Stomach smooth muscle (tissue), 2 donors: ENCODE measurements at regions not wholly inside any gene's neighbourhood (a gene's known extent, or its start where the extent isn't known, plus 50 kb on each side); places are given as distances from the start of the nearest gene placed in this dataset.

Experiments
- H3K27ac ChIP-seq: one replicate; pipeline ENCODE4 v1.7.0; 2013; ENCODE audit warnings: mild to moderate bottlenecking, low read length, inconsistent platforms
- H3K27me3 ChIP-seq, 2 donors: one replicate each; pipeline ENCODE4 v1.7.0; 2013; ENCODE audit warnings: low read length in 2 of 2; ENCODE audit not compliant: insufficient read depth in 2 of 2, control insufficient read depth in 1 of 2
- H3K36me3 ChIP-seq, 2 donors: one replicate each; pipeline ENCODE4 v1.7.0; 2013; ENCODE audit warnings: low read length in 2 of 2; ENCODE audit not compliant: control insufficient read depth in 2 of 2, insufficient read depth in 2 of 2
- H3K4me1 ChIP-seq: one replicate; pipeline ENCODE4 v1.7.0; 2013; ENCODE audit warnings: low read length; ENCODE audit not compliant: control insufficient read depth, insufficient read depth
- H3K4me3 ChIP-seq, 2 donors: one replicate each; pipeline ENCODE4 v1.7.0; 2013; ENCODE audit warnings: low read length in 2 of 2
- H3K9ac ChIP-seq, 2 donors: one replicate each; pipeline ENCODE4 v1.7.0; 2013; ENCODE audit warnings: low read length in 2 of 2, mild to moderate bottlenecking in 1 of 2
- H3K9me3 ChIP-seq, 2 donors: one replicate each; pipeline ENCODE4 v1.7.0; 2013; ENCODE audit warnings: low read length in 2 of 2; ENCODE audit not compliant: control insufficient read depth in 2 of 2
- donor health status: healthy.
- donor health status: Pancreatic carcinoma.

DNA sequence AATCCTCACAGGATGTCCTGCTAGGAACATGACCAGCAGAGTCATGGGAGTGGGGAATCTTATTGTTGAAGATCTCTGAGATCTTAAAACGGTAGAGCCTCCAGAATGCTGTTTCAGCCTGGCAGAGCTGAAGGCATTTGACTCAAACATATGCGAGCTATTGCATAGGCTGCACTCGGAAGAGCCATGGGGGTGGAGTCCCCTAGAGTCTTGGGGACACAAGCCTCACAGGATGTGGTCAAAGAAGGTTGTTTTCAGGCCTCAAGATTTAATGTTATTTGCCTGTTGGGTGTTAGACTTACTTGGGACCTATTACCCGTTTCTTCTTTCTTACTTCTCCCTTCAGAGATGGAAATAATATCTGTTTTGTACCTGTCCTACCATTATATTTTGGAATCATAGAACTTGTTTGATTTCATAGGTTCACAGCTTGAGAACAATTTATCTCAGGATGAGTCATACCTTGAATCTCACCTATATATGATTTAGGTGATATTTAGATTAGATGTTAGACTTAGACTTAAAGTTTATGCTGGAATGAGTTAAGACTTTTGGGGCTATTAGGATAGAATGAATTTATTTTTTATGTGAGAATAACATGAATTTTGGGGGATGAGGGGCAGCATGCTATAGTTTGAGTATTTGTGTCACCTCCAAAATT is 172.2 kb upstream of the ATP2B1 start:
- H3K27me3 ChIP-seq, result no peaks in the 10 kb centered on the region
- no peak overlapping the region for H3K9ac ChIP-seq
- H3K4me3 ChIP-seq, result no peak overlapping the region
- no peaks in the 10 kb centered on the region for H3K9me3 ChIP-seq
- H3K27ac ChIP-seq, result no peak overlapping the region
- H3K4me1 ChIP-seq, result no peaks in the 10 kb centered on the region
- no peaks in the 10 kb centered on the region for H3K36me3 ChIP-seq

DNA sequence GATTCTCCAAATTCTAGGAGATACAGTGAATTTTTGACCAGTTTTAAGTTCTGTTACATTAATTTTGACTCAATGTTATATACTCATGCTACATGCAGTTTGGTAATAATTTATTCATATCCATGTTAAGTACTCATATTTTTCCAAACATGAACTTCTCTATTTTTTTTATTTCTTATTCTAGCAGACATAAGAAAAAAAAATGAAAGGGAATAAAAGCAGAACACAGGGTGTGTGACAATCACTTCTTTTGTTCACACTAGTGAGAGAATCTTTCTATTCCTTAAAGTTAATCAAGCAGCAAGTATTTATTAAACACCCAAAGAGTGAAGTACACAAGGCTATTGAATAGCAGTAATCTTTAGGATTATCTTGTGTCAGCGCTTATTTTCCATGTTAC is 171.1 kb upstream of the ATP2B1 start:
- Histone ChIP-seq H3K4me3 (no peak overlapping the region), H3K27ac (no peak overlapping the region), H3K9me3 (no peaks in the 10 kb centered on the region), H3K27me3 (no peaks in the 10 kb centered on the region), H3K36me3 (no peaks in the 10 kb centered on the region), H3K9ac (no peak overlapping the region), H3K4me1 (no peaks in the 10 kb centered on the region)

DNA sequence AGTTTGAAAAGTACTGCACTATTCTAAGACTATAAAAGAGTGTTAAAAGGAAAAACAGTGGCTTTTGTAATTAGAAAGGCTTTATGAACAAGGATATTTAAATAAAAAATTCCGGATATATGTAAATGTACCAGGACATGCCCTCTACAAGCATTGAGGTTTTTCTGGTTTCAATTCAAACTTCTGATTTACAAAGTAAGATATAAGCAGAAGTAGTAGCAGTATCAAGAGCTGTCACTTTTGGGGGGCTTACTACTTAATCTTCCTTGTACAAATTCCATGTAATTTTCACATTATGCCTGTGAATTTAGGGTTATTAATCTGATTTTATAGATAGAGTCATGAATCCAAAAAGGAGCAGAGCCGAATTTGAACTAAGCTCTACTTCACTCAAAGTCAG is 170.3 kb upstream of the ATP2B1 start:
- H3K9me3 ChIP-seq, result no peaks in the 10 kb centered on the region
- H3K36me3 ChIP-seq, result no peaks in the 10 kb centered on the region
- no peak overlapping the region for H3K4me3 ChIP-seq
- H3K27ac ChIP-seq, result no peak overlapping the region
- no peaks in the 10 kb centered on the region for H3K4me1 ChIP-seq
- no peak overlapping the region for H3K9ac ChIP-seq
- no peaks in the 10 kb centered on the region for H3K27me3 ChIP-seq

DNA sequence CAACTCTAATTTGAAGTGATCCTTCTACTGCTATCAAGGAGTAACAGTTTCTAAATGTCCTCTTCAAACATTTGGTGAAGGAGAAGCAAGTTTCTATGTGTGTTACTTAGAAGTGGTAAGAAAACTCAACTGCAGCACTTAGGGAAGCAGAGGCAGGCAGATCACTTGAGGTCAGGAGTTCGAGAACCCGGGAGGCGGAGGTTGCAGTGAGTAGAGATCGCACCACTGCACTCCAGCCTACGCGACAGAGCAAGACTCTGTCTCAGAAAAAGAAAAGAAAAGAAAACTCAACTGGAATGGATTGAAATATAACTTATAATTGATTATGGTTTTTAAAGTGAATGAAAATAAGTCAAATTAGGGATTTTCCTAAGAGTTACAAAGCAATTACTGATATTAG is 169.7 kb upstream of the ATP2B1 start:
- H3K36me3 ChIP-seq, result no peaks in the 10 kb centered on the region
- H3K27me3 ChIP-seq, result no peaks in the 10 kb centered on the region
- no peak overlapping the region for H3K27ac ChIP-seq
- no peaks in the 10 kb centered on the region for H3K9me3 ChIP-seq
- H3K9ac ChIP-seq, result no peak overlapping the region
- no peak overlapping the region for H3K4me3 ChIP-seq
- H3K4me1 ChIP-seq, result peaks cover 2% of the 10 kb centered on the region

DNA sequence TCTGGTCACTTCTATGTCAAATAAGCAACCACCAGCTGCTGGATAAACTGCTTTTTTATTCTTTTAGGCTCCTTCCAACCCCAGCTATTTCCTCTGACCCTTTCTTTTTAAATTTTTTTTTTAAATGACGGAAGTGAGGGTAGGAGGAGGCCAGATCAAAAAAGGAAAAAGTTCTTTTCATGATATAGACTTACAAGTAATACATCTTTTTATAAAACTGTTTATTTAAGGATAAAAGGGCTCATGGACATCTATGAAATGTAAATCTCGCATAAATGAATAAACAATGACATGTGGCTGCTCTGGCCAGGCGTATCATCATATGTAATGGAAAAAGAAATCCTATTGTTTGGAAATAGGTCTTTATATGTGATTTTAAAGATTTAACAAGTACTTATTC is 169.0 kb upstream of the ATP2B1 start:
- Histone ChIP-seq H3K27me3 (no peaks in the 10 kb centered on the region), H3K27ac (no peak overlapping the region), H3K9ac (no peak overlapping the region), H3K4me3 (no peak overlapping the region), H3K9me3 (no peaks in the 10 kb centered on the region), H3K36me3 (no peaks in the 10 kb centered on the region), H3K4me1 (peaks cover 2% of the 10 kb centered on the region)

DNA sequence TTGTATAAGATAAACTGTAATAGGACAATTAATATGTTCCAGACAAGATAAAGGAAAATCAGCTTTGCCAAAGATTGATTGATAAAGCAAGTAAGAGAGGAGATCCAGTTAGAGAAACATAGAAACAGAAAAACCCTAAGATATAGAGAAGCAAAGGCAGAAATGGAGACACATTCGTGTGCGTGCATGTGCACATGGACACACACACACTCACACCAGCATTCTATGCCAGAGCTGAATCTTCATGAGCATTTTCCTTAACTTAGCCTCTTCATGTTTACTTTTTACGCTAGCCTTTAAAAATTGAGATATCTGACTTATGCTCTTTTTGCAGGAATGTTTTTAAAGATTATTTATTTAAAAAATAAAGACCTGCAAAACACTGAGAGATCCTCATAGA is 168.5 kb upstream of the ATP2B1 start:
- H3K36me3 ChIP-seq, result no peaks in the 10 kb centered on the region
- no peak overlapping the region for H3K9ac ChIP-seq
- H3K9me3 ChIP-seq, result no peaks in the 10 kb centered on the region
- H3K27me3 ChIP-seq, result no peaks in the 10 kb centered on the region
- H3K27ac ChIP-seq, result no peak overlapping the region
- no peak overlapping the region for H3K4me3 ChIP-seq
- H3K4me1 ChIP-seq, result peaks cover 2% of the 10 kb centered on the region

DNA sequence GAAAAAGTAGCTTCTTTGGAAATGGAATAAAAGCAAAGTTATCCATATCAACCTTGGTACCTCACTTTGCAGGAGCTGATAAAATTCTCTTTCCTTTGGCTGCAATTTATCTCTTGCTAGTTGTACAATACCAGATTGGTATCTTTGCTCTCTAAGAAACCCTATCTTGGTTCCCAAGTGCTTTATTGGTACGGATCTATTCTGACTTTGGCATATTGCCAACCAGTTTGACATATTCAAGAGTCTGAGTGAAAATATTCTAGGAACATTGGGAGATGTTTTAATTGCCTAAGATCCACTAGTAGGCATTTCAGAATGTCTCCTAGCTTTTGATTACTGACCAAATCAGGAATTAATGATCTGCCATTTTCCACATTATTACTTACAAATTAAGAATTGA is 167.2 kb upstream of the ATP2B1 start:
- no peaks in the 10 kb centered on the region for H3K36me3 ChIP-seq
- no peak overlapping the region for H3K9ac ChIP-seq
- H3K4me1 ChIP-seq, result peaks cover 2% of the 10 kb centered on the region
- no peak overlapping the region for H3K27ac ChIP-seq
- H3K9me3 ChIP-seq, result peaks cover 0 to 2% of the 10 kb centered on the region in 2 donors
- H3K4me3 ChIP-seq, result no peak overlapping the region
- no peaks in the 10 kb centered on the region for H3K27me3 ChIP-seq

DNA sequence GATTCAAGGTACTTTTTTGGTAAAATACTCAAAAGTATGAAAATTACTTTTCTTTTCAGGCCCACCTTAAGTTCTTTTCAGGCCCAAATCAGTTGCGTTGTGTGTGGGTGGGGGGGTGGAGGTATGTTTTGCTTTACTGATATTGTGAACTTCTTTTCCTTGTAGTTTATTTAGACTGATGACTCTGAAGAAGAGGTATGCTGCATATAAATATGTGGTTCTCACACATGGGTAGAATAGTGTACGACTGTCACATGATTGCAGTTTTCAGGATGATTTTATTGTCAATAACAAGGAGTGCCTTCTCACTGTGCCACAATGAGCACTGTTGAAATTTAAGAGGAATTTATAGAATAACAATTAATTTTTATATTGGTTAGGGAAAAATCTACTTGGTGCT is 166.6 kb upstream of the ATP2B1 start:
- peaks cover 0 to 2% of the 10 kb centered on the region in 2 donors for H3K9me3 ChIP-seq
- no peak overlapping the region for H3K9ac ChIP-seq
- no peak overlapping the region for H3K4me3 ChIP-seq
- no peak overlapping the region for H3K27ac ChIP-seq
- H3K36me3 ChIP-seq, result no peaks in the 10 kb centered on the region
- no peaks in the 10 kb centered on the region for H3K27me3 ChIP-seq
- peaks cover 2% of the 10 kb centered on the region for H3K4me1 ChIP-seq

DNA sequence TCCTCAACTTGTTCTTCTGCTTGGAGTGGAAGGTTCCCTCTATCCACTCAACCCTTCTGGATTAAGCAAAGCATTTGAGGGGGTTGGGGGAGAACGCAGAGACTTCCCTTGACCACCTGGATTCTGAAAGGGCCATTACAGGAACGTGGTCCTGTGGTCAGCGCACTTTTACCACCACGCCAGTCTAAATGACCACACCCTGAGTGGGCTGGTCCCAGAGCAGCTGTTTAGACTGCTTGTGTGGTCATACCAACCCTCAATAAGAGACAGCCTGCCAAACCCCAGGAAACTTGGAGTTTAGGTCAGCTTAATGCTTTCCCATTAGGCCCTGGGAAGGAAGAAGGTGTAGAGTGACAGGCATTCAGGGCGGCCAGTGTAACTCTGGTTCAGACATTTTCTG is 165.5 kb upstream of the ATP2B1 start:
- Histone ChIP-seq H3K9me3 (peaks cover 0 to 2% of the 10 kb centered on the region in 2 donors), H3K27me3 (no peaks in the 10 kb centered on the region), H3K4me1 (peaks cover 2% of the 10 kb centered on the region), H3K4me3 (no peak overlapping the region), H3K27ac (no peak overlapping the region), H3K36me3 (no peaks in the 10 kb centered on the region), H3K9ac (no peak overlapping the region)

DNA sequence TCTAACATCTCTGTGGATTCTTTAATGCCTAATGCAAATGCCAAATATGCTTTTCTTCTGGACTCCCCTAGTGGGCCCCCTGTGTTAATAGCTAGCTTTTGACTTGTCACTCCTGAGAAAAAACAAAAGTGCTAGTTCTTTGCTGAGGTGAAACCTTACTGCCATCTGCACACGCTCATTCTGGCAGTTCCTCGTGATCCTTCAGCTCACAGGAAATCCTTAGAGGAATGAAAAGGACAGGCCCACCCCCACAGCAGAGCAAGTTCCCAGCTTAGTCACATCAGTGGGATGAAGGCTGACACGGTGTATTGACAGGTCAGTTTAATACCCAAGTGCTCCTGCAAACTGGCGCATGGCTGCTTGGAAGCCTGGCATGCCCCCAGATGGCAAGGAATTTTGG is 165.1 kb upstream of the ATP2B1 start:
- no peak overlapping the region for H3K4me3 ChIP-seq
- no peak overlapping the region for H3K9ac ChIP-seq
- H3K27me3 ChIP-seq, result no peaks in the 10 kb centered on the region
- no peak overlapping the region for H3K27ac ChIP-seq
- H3K4me1 ChIP-seq, result peaks cover 2% of the 10 kb centered on the region
- peaks cover 0 to 2% of the 10 kb centered on the region in 2 donors for H3K9me3 ChIP-seq
- no peaks in the 10 kb centered on the region for H3K36me3 ChIP-seq

DNA sequence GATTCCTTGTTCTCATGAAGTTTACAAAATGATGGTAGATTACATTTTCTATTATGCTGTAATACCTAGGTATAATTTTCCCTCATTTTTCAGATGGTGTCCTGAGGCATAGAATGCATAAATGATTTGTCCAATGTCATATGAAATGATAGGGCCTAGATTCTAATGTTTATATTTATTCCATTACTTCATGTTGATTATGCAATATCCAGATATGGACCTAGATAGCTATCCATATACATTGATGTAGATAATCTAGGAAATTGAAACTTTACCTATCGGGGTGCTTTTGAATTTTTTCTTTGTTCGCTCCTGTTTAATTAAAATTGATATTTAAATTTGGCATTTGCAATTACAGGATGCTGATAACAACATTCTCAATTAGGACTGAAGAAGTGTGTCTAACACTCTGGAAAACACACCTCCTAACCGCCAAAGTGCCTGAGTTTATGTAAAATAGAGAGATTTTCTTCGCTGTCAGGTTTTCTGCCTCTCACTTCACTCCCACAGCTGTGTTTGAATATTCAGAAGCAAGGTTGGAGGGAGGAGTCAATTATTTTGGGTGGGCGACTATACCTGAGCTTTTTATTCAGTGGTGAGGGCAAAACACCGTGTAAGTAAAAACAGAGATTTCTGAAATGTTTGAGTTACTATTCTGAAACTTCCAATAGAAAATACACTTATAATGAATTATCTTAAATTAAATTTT is 164.4 kb upstream of the ATP2B1 start:
- peaks cover 2% of the 10 kb centered on the region for H3K4me1 ChIP-seq
- H3K27ac ChIP-seq, result no peak overlapping the region
- no peak overlapping the region for H3K9ac ChIP-seq
- H3K9me3 ChIP-seq, result peaks cover 0 to 2% of the 10 kb centered on the region in 2 donors
- no peak overlapping the region for H3K4me3 ChIP-seq
- H3K27me3 ChIP-seq, result no peaks in the 10 kb centered on the region
- H3K36me3 ChIP-seq, result no peaks in the 10 kb centered on the region
